ENCODE measurements at regions not wholly inside any gene's neighbourhood (a gene's known extent, or its start where the extent isn't known, plus 50 kb on each side); places are given as distances from the start of the nearest gene placed in this dataset.

DNA sequence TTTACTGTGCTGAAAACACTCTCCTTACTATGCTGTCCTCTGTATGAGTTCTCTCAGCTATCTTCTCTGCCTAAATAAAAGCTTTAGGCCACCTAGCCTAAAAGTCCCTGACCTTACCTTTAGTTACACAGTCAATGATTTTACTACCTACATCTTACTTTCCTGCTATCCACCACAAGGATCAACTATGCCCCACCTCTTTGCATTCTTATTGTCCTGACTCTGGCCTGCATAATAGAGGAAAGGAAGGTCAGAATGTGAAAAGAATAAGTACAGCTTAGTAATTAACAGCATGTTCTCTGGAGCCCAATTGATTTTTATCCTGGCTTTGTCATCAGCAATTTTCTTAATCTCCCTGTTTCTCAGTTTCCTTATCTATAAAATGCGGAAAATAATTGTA is 1257.8 kb downstream of the RPA4 start:
- no peak for TF ChIP-seq EZH2 (IDR thresholded peaks at IDR 0.05; ENCODE audit: low read length, unreplicated experiment)
- TF ChIP-seq, protein P1, sequence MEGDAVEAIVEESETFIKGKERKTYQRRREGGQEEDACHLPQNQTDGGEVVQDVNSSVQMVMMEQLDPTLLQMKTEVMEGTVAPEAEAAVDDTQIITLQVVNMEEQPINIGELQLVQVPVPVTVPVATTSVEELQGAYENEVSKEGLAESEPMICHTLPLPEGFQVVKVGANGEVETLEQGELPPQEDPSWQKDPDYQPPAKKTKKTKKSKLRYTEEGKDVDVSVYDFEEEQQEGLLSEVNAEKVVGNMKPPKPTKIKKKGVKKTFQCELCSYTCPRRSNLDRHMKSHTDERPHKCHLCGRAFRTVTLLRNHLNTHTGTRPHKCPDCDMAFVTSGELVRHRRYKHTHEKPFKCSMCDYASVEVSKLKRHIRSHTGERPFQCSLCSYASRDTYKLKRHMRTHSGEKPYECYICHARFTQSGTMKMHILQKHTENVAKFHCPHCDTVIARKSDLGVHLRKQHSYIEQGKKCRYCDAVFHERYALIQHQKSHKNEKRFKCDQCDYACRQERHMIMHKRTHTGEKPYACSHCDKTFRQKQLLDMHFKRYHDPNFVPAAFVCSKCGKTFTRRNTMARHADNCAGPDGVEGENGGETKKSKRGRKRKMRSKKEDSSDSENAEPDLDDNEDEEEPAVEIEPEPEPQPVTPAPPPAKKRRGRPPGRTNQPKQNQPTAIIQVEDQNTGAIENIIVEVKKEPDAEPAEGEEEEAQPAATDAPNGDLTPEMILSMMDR (conservative IDR thresholded peaks at IDR 0.05; ENCODE audit: low read depth, low read length) = no peak
- no peak for TF ChIP-seq EZH2phosphoT487 (IDR thresholded peaks at IDR 0.05; ENCODE audit: borderline replicate concordance, low read length)
